ENCODE measurements at regions not wholly inside any gene's neighbourhood (a gene's known extent, or its start where the extent isn't known, plus 50 kb on each side); places are given as distances from the start of the nearest gene placed in this dataset.

- Histone ChIP-seq H3K36me3 (ENCODE audit: low read depth) (no peaks in the 10 kb centered on the region), H3K9me3 (ENCODE audit: severe bottlenecking) (no peaks in the 10 kb centered on the region), H3K27me3 (ENCODE audit: insufficient read depth, poor library complexity, severe bottlenecking) (no peaks in the 10 kb centered on the region), H3K27ac (ENCODE audit: poor library complexity, severe bottlenecking) (no peak overlapping the region), H3K4me3 (ENCODE audit: severe bottlenecking) (no peak overlapping the region), H3K4me1 (ENCODE audit: insufficient read depth, poor library complexity, severe bottlenecking) (no peaks in the 10 kb centered on the region)
- TF ChIP-seq CTCF (IDR thresholded peaks at IDR 0.05; ENCODE audit: poor library complexity, severe bottlenecking), result no peak
- DNase-seq (ENCODE audit: low spot score), result no peak
- no peak for ATAC-seq (ENCODE audit: low read depth)
These were observed 1201.1 kb upstream of the GJE1 start for GRCh38 chr6:140931581-140931980.

- no peaks in the 10 kb centered on the region for H3K4me1 ChIP-seq (ENCODE audit: insufficient read depth, poor library complexity, severe bottlenecking)
- DNase-seq (ENCODE audit: low spot score) (no peak), ATAC-seq (ENCODE audit: low read depth) (no peak)
- no peak for TF ChIP-seq CTCF (IDR thresholded peaks at IDR 0.05; ENCODE audit: poor library complexity, severe bottlenecking)
- H3K36me3 ChIP-seq (ENCODE audit: low read depth), result no peaks in the 10 kb centered on the region
- no peaks in the 10 kb centered on the region for H3K9me3 ChIP-seq (ENCODE audit: severe bottlenecking)
- no peak overlapping the region for H3K27ac ChIP-seq (ENCODE audit: poor library complexity, severe bottlenecking)
- H3K4me3 ChIP-seq (ENCODE audit: severe bottlenecking), result no peak overlapping the region
- no peaks in the 10 kb centered on the region for H3K27me3 ChIP-seq (ENCODE audit: insufficient read depth, poor library complexity, severe bottlenecking)
These were observed 1203.6 kb upstream of the GJE1 start for GRCh38 chr6:140929121-140929520.

- Histone ChIP-seq H3K4me1 (ENCODE audit: insufficient read depth, poor library complexity, severe bottlenecking) (peaks cover 8% of the 10 kb centered on the region), H3K27me3 (ENCODE audit: insufficient read depth, poor library complexity, severe bottlenecking) (no peaks in the 10 kb centered on the region), H3K9me3 (ENCODE audit: severe bottlenecking) (no peaks in the 10 kb centered on the region), H3K36me3 (ENCODE audit: low read depth) (no peaks in the 10 kb centered on the region), H3K4me3 (ENCODE audit: severe bottlenecking) (no peak overlapping the region), H3K27ac (ENCODE audit: poor library complexity, severe bottlenecking) (no peak overlapping the region)
- no peak for TF ChIP-seq CTCF (IDR thresholded peaks at IDR 0.05; ENCODE audit: poor library complexity, severe bottlenecking)
- ATAC-seq (ENCODE audit: low read depth) (no peak), DNase-seq (ENCODE audit: low spot score) (no peak)
These were observed 1209.7 kb upstream of the GJE1 start for GRCh38 chr6:140923048-140923447.

- ATAC-seq (ENCODE audit: low read depth) (peak; percentile 98), DNase-seq (ENCODE audit: low spot score) (no peak)
- Histone ChIP-seq H3K4me1 (ENCODE audit: insufficient read depth, poor library complexity, severe bottlenecking) (peaks cover 8% of the 10 kb centered on the region), H3K27me3 (ENCODE audit: insufficient read depth, poor library complexity, severe bottlenecking) (no peaks in the 10 kb centered on the region), H3K9me3 (ENCODE audit: severe bottlenecking) (no peaks in the 10 kb centered on the region), H3K36me3 (ENCODE audit: low read depth) (no peaks in the 10 kb centered on the region), H3K27ac (ENCODE audit: poor library complexity, severe bottlenecking) (no peak overlapping the region), H3K4me3 (ENCODE audit: severe bottlenecking) (no peak overlapping the region)
- peak; percentile 89 for TF ChIP-seq CTCF (IDR thresholded peaks at IDR 0.05; ENCODE audit: poor library complexity, severe bottlenecking)
These were observed 1211.1 kb upstream of the GJE1 start for GRCh38 chr6:140921366-140922226.

GRCh38 chr6:140917911-140918310, 1214.8 kb upstream of the GJE1 start:
- TF ChIP-seq CTCF (IDR thresholded peaks at IDR 0.05; ENCODE audit: poor library complexity, severe bottlenecking), result no peak
- H3K4me1 ChIP-seq (ENCODE audit: insufficient read depth, poor library complexity, severe bottlenecking), result peaks cover 8% of the 10 kb centered on the region

More at GRCh38 chr6:140917911-140918310, 1214.8 kb upstream of the GJE1 start:
- no peak overlapping the region for H3K27ac ChIP-seq (ENCODE audit: poor library complexity, severe bottlenecking)
- no peak overlapping the region for H3K4me3 ChIP-seq (ENCODE audit: severe bottlenecking)
- DNase-seq (ENCODE audit: low spot score) (no peak), ATAC-seq (ENCODE audit: low read depth) (no peak)
- no peaks in the 10 kb centered on the region for H3K9me3 ChIP-seq (ENCODE audit: severe bottlenecking)
- H3K36me3 ChIP-seq (ENCODE audit: low read depth), result no peaks in the 10 kb centered on the region
- no peaks in the 10 kb centered on the region for H3K27me3 ChIP-seq (ENCODE audit: insufficient read depth, poor library complexity, severe bottlenecking)

Data from RWPE2 (cell line).